GM18907 (cell line): ENCODE measurements at regions not wholly inside any gene's neighbourhood (a gene's known extent, or its start where the extent isn't known, plus 50 kb on each side); places are given as distances from the start of the nearest gene placed in this dataset.

Source experiments
- ATAC-seq: cut with Tn5 transposase; IDR thresholded peaks from one replicate; pipeline ENCODE4 v1.9.1; 2021; ENCODE audit warnings: mild to moderate bottlenecking, moderate library complexity; ENCODE audit not compliant: unreplicated experiment

GRCh38 chr22:48396785-48397530 lies 1430.7 kb downstream of the BRD1 start:
- ATAC-seq = no peak

GRCh38 chr22:48396091-48396784 lies 1431.4 kb downstream of the BRD1 start:
- ATAC-seq = no peak

GRCh38 chr22:48395201-48395600 lies 1432.5 kb downstream of the BRD1 start:
- ATAC-seq = no peak

GRCh38 chr22:48394787-48395186 lies 1432.9 kb downstream of the BRD1 start:
- ATAC-seq = no peak

GRCh38 chr22:48393885-48394284 lies 1433.8 kb downstream of the BRD1 start:
- ATAC-seq = no peak

- ATAC-seq = no peak
Measured at GRCh38 chr22:48393041-48393370, 1434.7 kb downstream of the BRD1 start.

GRCh38 chr22:48391820-48392219 lies 1435.9 kb downstream of the BRD1 start:
- no peak for ATAC-seq

- no peak for ATAC-seq
Measured at GRCh38 chr22:48391171-48391711, 1436.4 kb downstream of the BRD1 start.

GRCh38 chr22:48389916-48390315 lies 1437.8 kb downstream of the BRD1 start:
- no peak for ATAC-seq

- no peak for ATAC-seq
Measured at GRCh38 chr22:48382197-48382596, 1445.5 kb downstream of the BRD1 start.

- no peak for ATAC-seq
Measured at GRCh38 chr22:48380016-48380665, 1447.5 kb downstream of the BRD1 start.

GRCh38 chr22:48379371-48379770 lies 1448.3 kb downstream of the BRD1 start:
- no peak for ATAC-seq

- ATAC-seq = no peak
Measured at GRCh38 chr22:48378673-48379072, 1449.0 kb downstream of the BRD1 start.

GRCh38 chr22:48376936-48377712 lies 1450.5 kb downstream of the BRD1 start:
- ATAC-seq = no peak

GRCh38 chr22:48376428-48376827 lies 1451.2 kb downstream of the BRD1 start:
- ATAC-seq = no peak

- no peak for ATAC-seq
Measured at GRCh38 chr22:48373626-48374173, 1454.0 kb downstream of the BRD1 start.

GRCh38 chr22:48372390-48372789 lies 1455.3 kb downstream of the BRD1 start:
- no peak for ATAC-seq

- ATAC-seq = no peak
Measured at GRCh38 chr22:48371391-48371790, 1456.3 kb downstream of the BRD1 start.

- ATAC-seq = no peak
Measured at GRCh38 chr22:48370508-48371325, 1457.0 kb downstream of the BRD1 start.
